ENCODE measurements at regions not wholly inside any gene's neighbourhood (a gene's known extent, or its start where the extent isn't known, plus 50 kb on each side); places are given as distances from the start of the nearest gene placed in this dataset.

- TF ChIP-seq CTCF (IDR thresholded peaks at IDR 0.05) (no peak), POLR2AphosphoS5 (IDR thresholded peaks at IDR 0.05; ENCODE audit: low read depth, low read length) (no peak), SIN3A (IDR thresholded peaks at IDR 0.05; ENCODE audit: borderline replicate concordance, insufficient read depth, low read depth, low read length) (no peak)
Observed at GRCh38 chr3:74906181-74906580, 291.7 kb upstream of the CNTN3 start.

Measured in Panc1 (cell line).